Stomach (tissue), 8 donors: ENCODE measurements at regions not wholly inside any gene's neighbourhood (a gene's known extent, or its start where the extent isn't known, plus 50 kb on each side); places are given as distances from the start of the nearest gene placed in this dataset.

ENCODE experiments used
- DNase-seq, 2 donors: peaks; one replicate each; pipeline versions ENCODE4 v3.0.0 to v3.0.0-alpha.2; 2013 to 2019
- H3K27ac ChIP-seq, 5 donors: fragments of 200-600 bp in 4 of 5; sonication (generic) in 4 of 5; one replicate each; pipeline ENCODE4 v1.5.1; 2013 to 2019; ENCODE audit warnings: mild to moderate bottlenecking in 1 of 5, moderate library complexity in 1 of 5
- H3K27me3 ChIP-seq, 3 donors: fragments of 200-600 bp; sonication (generic); one replicate each; pipeline ENCODE4 v1.5.1; 2017 to 2019; ENCODE audit warnings: mixed run types in 1 of 3
- H3K36me3 ChIP-seq, 4 donors: fragments of 200-600 bp; sonication (generic); 1 replicate in 3 of 4; 2 replicates in 1 of 4; pipeline ENCODE4 v1.5.1; 2016 to 2019
- H3K4me1 ChIP-seq, 4 donors: fragments of 200-600 bp; sonication (generic); one replicate each; pipeline ENCODE4 v1.5.1; 2016 to 2019
- H3K4me3 ChIP-seq, 4 donors: fragments of 200-600 bp; sonication (generic) in 3 of 4; one replicate each; pipeline ENCODE4 v1.5.1; 2016 to 2019; ENCODE audit warnings: mild to moderate bottlenecking in 1 of 4
- H3K9me3 ChIP-seq, 4 donors: fragments of 200-600 bp; sonication (generic); one replicate each; pipeline ENCODE4 v1.5.1; 2016 to 2019
- EP300 ChIP-seq: sonication (generic); formaldehyde crosslinking; IDR thresholded peaks from one replicate; pipeline ENCODE4 v1.6.1; 2017; ENCODE audit warnings: antibody characterized with exemption
- POLR2A ChIP-seq, 4 donors: fragments of 450-650 bp; IDR thresholded peaks; one replicate each; pipeline ENCODE4 v1.6.1; 2016; ENCODE audit warnings: antibody characterized with exemption in 4 of 4, control low read depth in 2 of 4, mild to moderate bottlenecking in 1 of 4, moderate library complexity in 1 of 4
- POLR2AphosphoS5 ChIP-seq, 3 donors: sonication (generic); formaldehyde crosslinking; IDR thresholded peaks; one replicate each; pipeline ENCODE4 v1.6.1; 2016; ENCODE audit warnings: antibody characterized with exemption in 3 of 3
- WGBS, 5 donors: extraction: QIAGEN DNeasy Blood & Tissue Kit in 3 of 5; methylation state at CpG; one replicate each; pipeline versions ENCODE4 v1.1.5 to v1.1.7; 2013 to 2018; 5-methylcytosine and 5-hydroxymethylcytosine counted together
- intact Hi-C: fragments of 100-400 bp; cut with DNase I; formaldehyde crosslinking; loops from one replicate; pipeline ENCODE4 v1.15.1; 2023; ENCODE audit warnings: low total_unique reads
- TF ChIP-seq, protein P1 (sequence below), 7 experiments: fragments of 450-650 bp in 4 of 7; fragments of 200-600 bp in 3 of 7; sonication (generic) in 3 of 7; IDR thresholded peaks; one replicate each; pipeline ENCODE4 v1.5.1; 2016 to 2019; ENCODE audit warnings: antibody characterized with exemption in 7 of 7, control low read depth in 2 of 7, mild to moderate bottlenecking in 1 of 7
- donor health status: healthy with polysubstance abuse.
- donor health status: Bipolar disorder and iron deficiency.
- donor health status: healthy.

DNA sequence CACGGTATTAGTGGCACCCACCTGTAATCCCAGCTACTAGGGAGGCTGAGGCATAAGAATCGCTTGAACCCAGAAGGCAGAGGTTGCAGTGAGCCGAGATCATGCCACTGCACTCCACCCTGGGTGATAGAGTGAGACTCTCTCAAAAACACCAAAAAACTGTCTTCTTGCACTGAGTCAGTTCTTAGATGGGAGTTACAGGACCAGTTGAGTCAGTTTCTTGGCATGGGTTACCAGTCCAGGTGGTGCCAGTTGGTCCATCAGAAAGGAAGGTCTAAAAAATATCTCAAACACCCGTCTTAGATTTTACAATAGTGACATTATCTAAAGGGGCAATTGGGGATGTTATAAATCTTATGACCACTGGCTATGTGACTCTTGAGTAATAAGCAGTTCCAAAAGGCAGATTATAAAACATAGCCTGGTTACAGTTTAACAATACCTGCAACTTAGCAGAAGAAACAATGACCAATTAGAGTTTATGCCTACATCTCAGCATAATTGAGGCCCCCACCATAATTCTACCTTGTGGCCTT, 206.9 kb upstream of the FGGY start:
- H3K36me3 ChIP-seq = no peaks in the 10 kb centered on the region
- no peak for DNase-seq
- 77 to 81% (median 79%) methylated on average over 4 of the region's 4 CpGs for WGBS, 5 donors
- no peaks in the 10 kb centered on the region for H3K27me3 ChIP-seq
- peaks cover 0 to 4% (median 0%) of the 10 kb centered on the region in 4 donors for H3K4me1 ChIP-seq
- H3K4me3 ChIP-seq = no peak overlapping the region
- H3K27ac ChIP-seq = no peak overlapping the region
- TF ChIP-seq POLR2AphosphoS5 (IDR thresholded peaks at IDR 0.05) (no peak), EP300 (no peak), POLR2A (IDR thresholded peaks at IDR 0.05) (no peak)
- TF ChIP-seq, protein P1, sequence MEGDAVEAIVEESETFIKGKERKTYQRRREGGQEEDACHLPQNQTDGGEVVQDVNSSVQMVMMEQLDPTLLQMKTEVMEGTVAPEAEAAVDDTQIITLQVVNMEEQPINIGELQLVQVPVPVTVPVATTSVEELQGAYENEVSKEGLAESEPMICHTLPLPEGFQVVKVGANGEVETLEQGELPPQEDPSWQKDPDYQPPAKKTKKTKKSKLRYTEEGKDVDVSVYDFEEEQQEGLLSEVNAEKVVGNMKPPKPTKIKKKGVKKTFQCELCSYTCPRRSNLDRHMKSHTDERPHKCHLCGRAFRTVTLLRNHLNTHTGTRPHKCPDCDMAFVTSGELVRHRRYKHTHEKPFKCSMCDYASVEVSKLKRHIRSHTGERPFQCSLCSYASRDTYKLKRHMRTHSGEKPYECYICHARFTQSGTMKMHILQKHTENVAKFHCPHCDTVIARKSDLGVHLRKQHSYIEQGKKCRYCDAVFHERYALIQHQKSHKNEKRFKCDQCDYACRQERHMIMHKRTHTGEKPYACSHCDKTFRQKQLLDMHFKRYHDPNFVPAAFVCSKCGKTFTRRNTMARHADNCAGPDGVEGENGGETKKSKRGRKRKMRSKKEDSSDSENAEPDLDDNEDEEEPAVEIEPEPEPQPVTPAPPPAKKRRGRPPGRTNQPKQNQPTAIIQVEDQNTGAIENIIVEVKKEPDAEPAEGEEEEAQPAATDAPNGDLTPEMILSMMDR (IDR thresholded peaks at IDR 0.05) = no peak
- H3K9me3 ChIP-seq = peaks cover 0 to 12% (median 6%) of the 10 kb centered on the region in 4 donors
- intact Hi-C loops = no loop called here

DNA sequence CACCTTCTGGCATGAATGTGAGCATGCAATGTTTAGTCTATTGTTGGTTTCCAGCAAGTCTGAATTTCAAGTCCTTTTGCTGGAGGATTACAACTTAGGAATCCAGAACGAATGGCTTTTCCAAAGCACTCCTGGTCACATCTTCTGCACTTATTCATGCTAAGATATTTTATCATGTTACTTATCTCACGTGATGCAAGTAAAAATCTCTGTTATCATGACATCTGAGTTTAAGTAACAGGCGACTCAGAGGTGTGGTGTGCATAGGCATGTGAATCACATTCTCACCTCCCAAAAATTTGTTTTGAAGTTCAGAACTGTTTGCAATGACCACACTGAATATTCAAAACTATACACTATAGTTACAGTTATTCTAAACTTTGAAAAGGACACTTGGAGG, 204.8 kb upstream of the FGGY start:
- H3K4me3 ChIP-seq = no peak overlapping the region
- intact Hi-C loops = no loop called here
- H3K36me3 ChIP-seq = no peaks in the 10 kb centered on the region
- no peak overlapping the region for H3K27ac ChIP-seq
- H3K27me3 ChIP-seq = no peaks in the 10 kb centered on the region
- no peak for DNase-seq
- WGBS, 5 donors = 72 to 89% (median 82%) methylated on average over 3 of the region's 3 CpGs
- peaks cover 0 to 4% (median 0%) of the 10 kb centered on the region in 4 donors for H3K4me1 ChIP-seq
- H3K9me3 ChIP-seq = peaks cover 0 to 12% (median 6%) of the 10 kb centered on the region in 4 donors
- TF ChIP-seq POLR2A (IDR thresholded peaks at IDR 0.05) (no peak), POLR2AphosphoS5 (IDR thresholded peaks at IDR 0.05) (no peak), EP300 (no peak)
- TF ChIP-seq, protein P1 (IDR thresholded peaks at IDR 0.05) = no peak

DNA sequence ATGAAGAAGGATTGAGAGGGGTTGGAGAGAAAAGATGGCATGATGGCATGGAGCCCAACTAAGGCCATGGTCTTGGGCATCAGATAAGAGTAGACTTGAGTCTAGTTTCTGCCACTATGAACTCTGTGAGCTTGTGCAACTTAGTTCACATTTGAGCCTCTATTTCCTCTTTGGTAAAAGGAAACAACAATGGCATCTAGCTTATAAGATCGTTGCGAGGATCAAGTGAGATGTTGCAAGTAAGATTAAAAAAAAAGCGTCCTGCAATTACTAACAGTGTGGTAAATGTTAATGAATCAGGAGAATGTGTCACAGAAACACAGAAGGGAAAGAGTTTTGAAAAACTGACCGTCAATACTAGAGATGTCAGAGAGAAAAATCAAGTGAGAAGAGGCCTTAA, 202.9 kb upstream of the FGGY start:
- Histone ChIP-seq H3K4me1 (peaks cover 0 to 4% (median 0%) of the 10 kb centered on the region in 4 donors), H3K27me3 (no peaks in the 10 kb centered on the region), H3K4me3 (no peak overlapping the region), H3K27ac (no peak overlapping the region), H3K9me3 (peaks cover 0 to 9% (median 4%) of the 10 kb centered on the region in 4 donors), H3K36me3 (no peaks in the 10 kb centered on the region)
- WGBS, 5 donors = 82 to 94% (median 87%) methylated on average over 4 of the region's 4 CpGs
- no peak for DNase-seq
- TF ChIP-seq EP300 (no peak), POLR2A (IDR thresholded peaks at IDR 0.05) (no peak), POLR2AphosphoS5 (IDR thresholded peaks at IDR 0.05) (no peak)
- TF ChIP-seq, protein P1 (IDR thresholded peaks at IDR 0.05) = no peak
- intact Hi-C loops = no loop called here

DNA sequence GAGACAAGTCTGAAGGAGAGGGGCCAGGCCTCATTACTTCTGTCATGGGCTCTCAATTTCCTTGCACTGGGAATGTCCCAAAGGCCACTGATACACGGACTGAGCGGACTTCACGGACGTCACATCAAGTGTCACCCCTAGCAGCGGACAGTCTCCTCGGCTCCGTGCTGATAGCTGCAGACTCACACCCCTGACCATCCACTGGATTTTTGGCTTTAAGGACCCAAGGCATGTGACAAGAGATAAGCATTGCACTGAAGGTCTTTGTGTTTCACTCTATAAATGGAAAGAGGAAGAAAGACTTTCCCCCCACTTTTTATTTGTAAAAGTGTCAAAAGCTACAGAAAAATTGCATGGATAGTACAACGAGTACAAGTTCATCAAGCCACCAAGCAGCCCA, 200.4 kb upstream of the FGGY start:
- no peak for DNase-seq
- no peak overlapping the region for H3K4me3 ChIP-seq
- peaks cover 0 to 4% (median 0%) of the 10 kb centered on the region in 4 donors for H3K4me1 ChIP-seq
- WGBS, 5 donors = 82 to 91% (median 84%) methylated on average over 8 of the region's 8 CpGs
- H3K27me3 ChIP-seq = no peaks in the 10 kb centered on the region
- H3K36me3 ChIP-seq = no peaks in the 10 kb centered on the region
- TF ChIP-seq, protein P1 (IDR thresholded peaks at IDR 0.05) = no peak
- TF ChIP-seq POLR2AphosphoS5 (IDR thresholded peaks at IDR 0.05) (no peak), EP300 (no peak), POLR2A (IDR thresholded peaks at IDR 0.05) (no peak)
- H3K27ac ChIP-seq = no peak overlapping the region
- intact Hi-C loops = no loop called here
- H3K9me3 ChIP-seq = peaks cover 0 to 4% (median 0%) of the 10 kb centered on the region in 4 donors
